ENCODE measurements at regions not wholly inside any gene's neighbourhood (a gene's known extent, or its start where the extent isn't known, plus 50 kb on each side); places are given as distances from the start of the nearest gene placed in this dataset.
"Not testable (repeated sequence)": the region's sequence is repeated elsewhere in the genome, so short reads cannot be mapped to it uniquely, and the experiment has no call there.

- DNase-seq (ENCODE audit: low spot score in 2 of 2) = no peak
- no peaks in the 10 kb centered on the region for H3K36me3 ChIP-seq (replicated peaks)
- in situ Hi-C loops (cut with MboI; ENCODE audit: low sequenced_read_pairs) = no loop called here
- H3K4me3 ChIP-seq = no peak overlapping the region
- no peaks in the 10 kb centered on the region for H3K9me3 ChIP-seq
- no peaks in the 10 kb centered on the region for H3K4me1 ChIP-seq
- no peaks in the 10 kb centered on the region for H3K27me3 ChIP-seq (ENCODE audit: low read depth)
These were observed 554.8 kb upstream of the PABPC4L start for GRCh38 chr4:134756421-134756820.

- no peaks in the 10 kb centered on the region for H3K36me3 ChIP-seq (replicated peaks)
- H3K9me3 ChIP-seq = no peaks in the 10 kb centered on the region
- in situ Hi-C loops (cut with MboI; ENCODE audit: low sequenced_read_pairs) = no loop called here
- no peaks in the 10 kb centered on the region for H3K4me1 ChIP-seq
- no peak overlapping the region for H3K4me3 ChIP-seq
- DNase-seq (ENCODE audit: low spot score in 2 of 2) = no peak
- no peaks in the 10 kb centered on the region for H3K27me3 ChIP-seq (ENCODE audit: low read depth)
These were observed 552.9 kb upstream of the PABPC4L start for GRCh38 chr4:134754301-134755019.

- H3K4me3 ChIP-seq = no peak overlapping the region
- H3K4me1 ChIP-seq = no peaks in the 10 kb centered on the region
- no peaks in the 10 kb centered on the region for H3K36me3 ChIP-seq (replicated peaks)
- no peaks in the 10 kb centered on the region for H3K27me3 ChIP-seq (ENCODE audit: low read depth)
- no peak for DNase-seq (ENCODE audit: low spot score in 2 of 2)
- in situ Hi-C loops (cut with MboI; ENCODE audit: low sequenced_read_pairs) = no loop called here
- H3K9me3 ChIP-seq = no peaks in the 10 kb centered on the region
These were observed 551.8 kb upstream of the PABPC4L start for GRCh38 chr4:134753390-134753789.

GRCh38 chr4:134747108-134747805 lies 545.7 kb upstream of the PABPC4L start:
- in situ Hi-C loops (cut with MboI; ENCODE audit: low sequenced_read_pairs) = no loop called here
- Histone ChIP-seq H3K27me3 (ENCODE audit: low read depth) (no peaks in the 10 kb centered on the region), H3K4me3 (no peak overlapping the region)

GRCh38 chr4:134740290-134740689 lies 538.7 kb upstream of the PABPC4L start:
- H3K36me3 ChIP-seq (replicated peaks) = no peaks in the 10 kb centered on the region
- H3K9me3 ChIP-seq = no peaks in the 10 kb centered on the region; the same call in 1 of the 2 replicates
- H3K27me3 ChIP-seq (ENCODE audit: low read depth) = no peaks in the 10 kb centered on the region
- DNase-seq (ENCODE audit: low spot score in 2 of 2) = no peak
- H3K4me1 ChIP-seq = no peaks in the 10 kb centered on the region
- H3K4me3 ChIP-seq = no peak overlapping the region
- in situ Hi-C loops (cut with MboI; ENCODE audit: low sequenced_read_pairs) = no loop called here

More at GRCh38 chr4:134747108-134747805, 545.7 kb upstream of the PABPC4L start:
- Histone ChIP-seq H3K9me3 (no peaks in the 10 kb centered on the region; the same call in 1 of the 2 replicates), H3K36me3 (replicated peaks) (no peaks in the 10 kb centered on the region), H3K4me1 (no peaks in the 10 kb centered on the region)
- DNase-seq (ENCODE audit: low spot score in 2 of 2) = no peak

- H3K4me3 ChIP-seq = no peak overlapping the region
- in situ Hi-C loops (cut with MboI; ENCODE audit: low sequenced_read_pairs) = no loop called here
- DNase-seq (ENCODE audit: low spot score in 2 of 2) = no peak
- H3K9me3 ChIP-seq = no peaks in the 10 kb centered on the region
- H3K27me3 ChIP-seq (ENCODE audit: low read depth) = no peaks in the 10 kb centered on the region
- H3K4me1 ChIP-seq = no peaks in the 10 kb centered on the region
- H3K36me3 ChIP-seq (replicated peaks) = no peaks in the 10 kb centered on the region
These were observed 534.3 kb upstream of the PABPC4L start for GRCh38 chr4:134735901-134736300.

- Histone ChIP-seq H3K36me3 (replicated peaks) (no peaks in the 10 kb centered on the region), H3K4me1 (no peaks in the 10 kb centered on the region), H3K4me3 (no peak overlapping the region), H3K9me3 (no peaks in the 10 kb centered on the region), H3K27me3 (ENCODE audit: low read depth) (no peaks in the 10 kb centered on the region)
- no peak for DNase-seq (ENCODE audit: low spot score in 2 of 2)
- in situ Hi-C loops (cut with MboI; ENCODE audit: low sequenced_read_pairs) = no loop called here
These were observed 526.1 kb upstream of the PABPC4L start for GRCh38 chr4:134727696-134728095.

GRCh38 chr4:134722306-134722705 lies 520.7 kb upstream of the PABPC4L start:
- Histone ChIP-seq H3K9me3 (no peaks in the 10 kb centered on the region), H3K4me1 (no peaks in the 10 kb centered on the region), H3K36me3 (replicated peaks) (no peaks in the 10 kb centered on the region), H3K27me3 (ENCODE audit: low read depth) (no peaks in the 10 kb centered on the region), H3K4me3 (no peak overlapping the region)
- in situ Hi-C loops (cut with MboI; ENCODE audit: low sequenced_read_pairs) = no loop called here
- no peak for DNase-seq (ENCODE audit: low spot score in 2 of 2)

- in situ Hi-C loops (cut with MboI; ENCODE audit: low sequenced_read_pairs) = no loop called here
- no peak for DNase-seq (ENCODE audit: low spot score in 2 of 2)
- Histone ChIP-seq H3K4me1 (no peaks in the 10 kb centered on the region), H3K27me3 (ENCODE audit: low read depth) (no peaks in the 10 kb centered on the region), H3K36me3 (replicated peaks) (no peaks in the 10 kb centered on the region), H3K4me3 (no peak overlapping the region), H3K9me3 (no peaks in the 10 kb centered on the region)
These were observed 518.4 kb upstream of the PABPC4L start for GRCh38 chr4:134720030-134720429.

- no peak for DNase-seq (ENCODE audit: low spot score in 2 of 2)
- H3K27me3 ChIP-seq (ENCODE audit: low read depth) = no peaks in the 10 kb centered on the region
- H3K9me3 ChIP-seq = no peaks in the 10 kb centered on the region
- H3K4me3 ChIP-seq = no peak overlapping the region
- H3K36me3 ChIP-seq (replicated peaks) = no peaks in the 10 kb centered on the region
- in situ Hi-C loops (cut with MboI; ENCODE audit: low sequenced_read_pairs) = no loop called here
- H3K4me1 ChIP-seq = peaks cover 4% of the 10 kb centered on the region
These were observed 507.0 kb upstream of the PABPC4L start for GRCh38 chr4:134708616-134709015.

- no peaks in the 10 kb centered on the region for H3K9me3 ChIP-seq
- H3K4me3 ChIP-seq = no peak overlapping the region
- no peaks in the 10 kb centered on the region for H3K36me3 ChIP-seq (replicated peaks)
- no peak for DNase-seq (ENCODE audit: low spot score in 2 of 2)
- H3K27me3 ChIP-seq (ENCODE audit: low read depth) = no peaks in the 10 kb centered on the region
- peaks cover 4% of the 10 kb centered on the region for H3K4me1 ChIP-seq
- in situ Hi-C loops (cut with MboI; ENCODE audit: low sequenced_read_pairs) = no loop called here
These were observed 506.4 kb upstream of the PABPC4L start for GRCh38 chr4:134708026-134708425.

GRCh38 chr4:134702374-134702773 lies 500.8 kb upstream of the PABPC4L start:
- in situ Hi-C loops (cut with MboI; ENCODE audit: low sequenced_read_pairs) = no loop called here
- Histone ChIP-seq H3K9me3 (no peaks in the 10 kb centered on the region; the same call in 1 of the 2 replicates), H3K27me3 (ENCODE audit: low read depth) (no peaks in the 10 kb centered on the region), H3K4me3 (no peak overlapping the region), H3K36me3 (replicated peaks) (no peaks in the 10 kb centered on the region), H3K4me1 (no peaks in the 10 kb centered on the region)
- no peak for DNase-seq (ENCODE audit: low spot score in 2 of 2)

- in situ Hi-C loops (cut with MboI; ENCODE audit: low sequenced_read_pairs) = no loop called here
- Histone ChIP-seq H3K36me3 (replicated peaks) (no peaks in the 10 kb centered on the region), H3K9me3 (no peaks in the 10 kb centered on the region; the same call in 1 of the 2 replicates), H3K4me1 (no peaks in the 10 kb centered on the region), H3K27me3 (ENCODE audit: low read depth) (no peaks in the 10 kb centered on the region), H3K4me3 (no peak overlapping the region)
- no peak for DNase-seq (ENCODE audit: low spot score in 2 of 2)
These were observed 498.7 kb upstream of the PABPC4L start for GRCh38 chr4:134700251-134700650.

- H3K36me3 ChIP-seq (replicated peaks); H3K4me1 ChIP-seq; H3K9me3 ChIP-seq; in situ Hi-C loops (cut with MboI; ENCODE audit: low sequenced_read_pairs); H3K4me3 ChIP-seq; DNase-seq (ENCODE audit: low spot score in 2 of 2); H3K27me3 ChIP-seq (ENCODE audit: low read depth): not testable (repeated sequence)
These were observed 497.2 kb upstream of the PABPC4L start for GRCh38 chr4:134698831-134699230.

All from HAP-1 (cell line).